K562 (cell line): ENCODE measurements at regions not wholly inside any gene's neighbourhood (a gene's known extent, or its start where the extent isn't known, plus 50 kb on each side); places are given as distances from the start of the nearest gene placed in this dataset.

Experiments
- ATAC-seq: fragments of 200-7000 bp; cut with Tn5 transposase; 3 replicates; pipeline ENCODE4 v1.9.1; 2020; ENCODE audit warnings: moderate library complexity
- BruUV-seq: library from RNA; stranded (reverse); fragments of 400-500 nt; replicated peaks from 2 replicates; lab custom pipeline; 2021; lab: Mats Ljungman, UMichigan
- CTCF ChIA-PET: fragments of 300-600 bp; formaldehyde crosslinking; extraction: SDS; loops from one replicate; lab custom pipeline; 2021; ENCODE audit warnings: low intra/inter-chr PET ratio; lab: Yijun Ruan, JAX
- POLR2A ChIA-PET: fragments of 300-600, 350-650 bp; sonication (Branson Sonifier 250); formaldehyde crosslinking; extraction: SDS; loops from one replicate; lab custom pipeline; 2021; ENCODE audit warnings: antibody characterized with exemption, inconsistent platforms; lab: Yijun Ruan, JAX
- DNase-seq, 4 experiments: peaks; one replicate each; pipeline versions ENCODE4 v3.0.0 to v3.0.0-alpha.2; 2011 to 2018; ENCODE audit warnings: low spot score in 3 of 4, mixed read lengths in 3 of 4; ENCODE audit errors: extremely low read depth in 1 of 4
- FAIRE-seq: peaks from 2 replicates; lab custom pipeline; 2011; peaks lifted over from hg19 to GRCh38; lab: Jason Lieb, UNC
- H2AFZ ChIP-seq: 2 replicates; pipeline ENCODE4 v1.6.0; 2011; ENCODE audit warnings: low read depth, low read length, control low read depth, inconsistent platforms
- H3K27ac ChIP-seq: fragments of 200-600 bp; 3 replicates; pipeline ENCODE4 v1.8.0; 2011; ENCODE audit warnings: low read depth, mild to moderate bottlenecking, control low read depth, inconsistent platforms, low read length, moderate library complexity, mixed read lengths; ENCODE audit errors: extremely low read depth
- H3K27me3 ChIP-seq, 2 experiments: fragments of 300-600 bp in 1 of 2; 2 replicates in 1 of 2; 3 replicates in 1 of 2; pipeline versions ENCODE4 v1.6.0 to v1.8.0; 2011; ENCODE audit warnings: inconsistent platforms in 2 of 2, low read length in 2 of 2, mild to moderate bottlenecking in 1 of 2, mixed read lengths in 1 of 2, moderate library complexity in 1 of 2; ENCODE audit not compliant: control insufficient read depth in 2 of 2, insufficient read depth in 2 of 2
- H3K36me3 ChIP-seq: fragments of 300-600 bp; 3 replicates; pipeline ENCODE4 v1.8.0; 2011; ENCODE audit warnings: mild to moderate bottlenecking, low read length, inconsistent platforms; ENCODE audit not compliant: control insufficient read depth, insufficient read depth
- H3K4me1 ChIP-seq, 2 experiments: fragments of 200-600 bp in 1 of 2; replicated peaks in 1 of 2; 2 replicates in 1 of 2; 3 replicates in 1 of 2; pipeline versions ENCODE4 v1.5.1 to v1.8.0; 2011; ENCODE audit warnings: inconsistent platforms in 2 of 2, low read length in 2 of 2, mild to moderate bottlenecking in 1 of 2, mixed read lengths in 1 of 2, moderate library complexity in 1 of 2; ENCODE audit not compliant: control insufficient read depth in 2 of 2, insufficient read depth in 2 of 2
- H3K4me2 ChIP-seq: 2 replicates; pipeline ENCODE4 v1.6.1; 2011; ENCODE audit warnings: low read length, control low read depth, inconsistent platforms, mixed read lengths; ENCODE audit not compliant: insufficient read depth
- H3K4me3 ChIP-seq: fragments of 200-600 bp; sonication (generic), shearing (Covaris generic); 2 replicates; pipeline ENCODE4 v1.5.1; 2016; ENCODE audit warnings: control low read depth, inconsistent platforms
- H3K79me2 ChIP-seq: fragments of 200-600 bp; 3 replicates; pipeline ENCODE4 v1.8.0; 2011; ENCODE audit warnings: low read length, inconsistent platforms; ENCODE audit not compliant: control insufficient read depth, insufficient read depth
- H3K9ac ChIP-seq, 2 experiments: 2 replicates each; pipeline versions ENCODE4 v1.6.0 to v1.6.1; 2011; ENCODE audit warnings: low read depth in 2 of 2, low read length in 2 of 2, control low read depth in 1 of 2, inconsistent platforms in 1 of 2, mild to moderate bottlenecking in 1 of 2, mixed read lengths in 1 of 2; ENCODE audit not compliant: insufficient read depth in 1 of 2
- H3K9me1 ChIP-seq: one replicate; pipeline ENCODE4 v1.6.0; 2011; ENCODE audit warnings: inconsistent platforms, mild to moderate bottlenecking, low read length, moderate library complexity; ENCODE audit not compliant: control insufficient read depth, insufficient read depth
- H3K9me3 ChIP-seq: replicated peaks from 2 replicates; pipeline ENCODE4 v1.5.1; 2011; ENCODE audit warnings: low read depth, low read length, inconsistent platforms; ENCODE audit not compliant: control insufficient read depth, insufficient read depth
- H4K20me1 ChIP-seq: replicated peaks from 2 replicates; pipeline ENCODE4 v1.6.1; 2011; ENCODE audit warnings: low read length, inconsistent platforms, mixed read lengths; ENCODE audit not compliant: control insufficient read depth, insufficient read depth
- AFF4 ChIP-seq: sonication (generic); formaldehyde crosslinking; IDR thresholded peaks from 2 replicates; pipeline ENCODE4 v1.8.0; 2023; ENCODE audit warnings: mild to moderate bottlenecking, missing genetic modification reagents
- ARNT ChIP-seq, 2 experiments: fragments of 450-650 bp; IDR thresholded peaks; 2 replicates each; pipeline ENCODE4 v1.6.1; 2016; ENCODE audit warnings: mild to moderate bottlenecking in 1 of 2
- CREM ChIP-seq: IDR thresholded peaks from 2 replicates; pipeline ENCODE4 v1.6.1; 2014; ENCODE audit warnings: antibody characterized with exemption, low read depth
- CXXC5 ChIP-seq: fragments of 250-450 bp; sonication (Bioruptor Pico); IDR thresholded peaks from 2 replicates; pipeline ENCODE4 v1.8.0; 2022; ENCODE audit warnings: inconsistent platforms, mild to moderate bottlenecking, moderate library complexity
- DMBX1 ChIP-seq: fragments of 250-450 bp; sonication (Bioruptor Pico); IDR thresholded peaks from 2 replicates; pipeline ENCODE4 v1.8.0; 2022; ENCODE audit warnings: inconsistent platforms, mild to moderate bottlenecking, moderate library complexity, borderline replicate concordance
- ID3 ChIP-seq, 2 experiments: fragments of 250-450 bp in 1 of 2; fragments of 450-650 bp in 1 of 2; sonication (Bioruptor Pico) in 1 of 2; IDR thresholded peaks; 2 replicates each; pipeline versions ENCODE4 v1.6.1 to v1.8.0; 2016 to 2021; ENCODE audit warnings: mild to moderate bottlenecking in 2 of 2, moderate library complexity in 2 of 2, missing compliant biosample characterization in 1 of 2, missing genetic modification characterization in 1 of 2
- ILF3 ChIP-seq: fragments of 450-650 bp; IDR thresholded peaks from 2 replicates; pipeline ENCODE4 v1.6.1; 2018; ENCODE audit warnings: antibody characterized with exemption, mild to moderate bottlenecking, moderate library complexity, borderline replicate concordance
- JUND ChIP-seq, 2 experiments: IDR thresholded peaks; 2 replicates in 1 of 2; 3 replicates in 1 of 2; pipeline ENCODE4 v1.6.1; 2011; ENCODE audit warnings: borderline replicate concordance in 2 of 2, low read depth in 2 of 2, low read length in 2 of 2, improper control_type of control experiment in 1 of 2, missing biosample characterization in 1 of 2, missing genetic modification characterization in 1 of 2, missing genetic modification reagents in 1 of 2
- MED1 ChIP-seq: sonication (generic); formaldehyde crosslinking; IDR thresholded peaks from 2 replicates; pipeline ENCODE4 v1.8.1; 2023; ENCODE audit warnings: missing genetic modification reagents, borderline replicate concordance
- MIER1 ChIP-seq: fragments of 450-650 bp; IDR thresholded peaks from 2 replicates; pipeline ENCODE4 v1.6.1; 2016; ENCODE audit warnings: antibody characterized with exemption, mild to moderate bottlenecking, low read depth
- MTA1 ChIP-seq: fragments of 450-650 bp; IDR thresholded peaks from 2 replicates; pipeline ENCODE4 v1.6.1; 2017; ENCODE audit warnings: borderline replicate concordance
- NFIX ChIP-seq: fragments of 250-450 bp; sonication (Bioruptor Pico); IDR thresholded peaks from 2 replicates; pipeline ENCODE4 v1.4.0; 2020; ENCODE audit warnings: low read depth, mild to moderate bottlenecking, moderate library complexity
- PATZ1 ChIP-seq: fragments of 250-450 bp; sonication (Bioruptor Pico); IDR thresholded peaks from 2 replicates; pipeline ENCODE4 v1.5.0; 2020; ENCODE audit warnings: mild to moderate bottlenecking, borderline replicate concordance
- SMARCA4 ChIP-seq: fragments of 450-650 bp; IDR thresholded peaks from 2 replicates; pipeline ENCODE4 v1.6.1; 2016
- SRSF3 ChIP-seq: fragments of 200-400 bp; formaldehyde crosslinking; IDR thresholded peaks from 2 replicates; pipeline ENCODE4 v1.6.1; 2016; ENCODE audit warnings: mild to moderate bottlenecking, low read length, moderate library complexity; ENCODE audit not compliant: insufficient read depth
- TEAD1 ChIP-seq, 2 experiments: fragments of 450-650 bp in 1 of 2; sonication (generic) in 1 of 2; formaldehyde crosslinking; IDR thresholded peaks; 2 replicates each; pipeline versions ENCODE4 v1.4.0 to v1.8.0; 2020 to 2022; ENCODE audit warnings: mild to moderate bottlenecking in 2 of 2, missing genetic modification reagents in 1 of 2
- WGBS: fragments of 100-300 bp; shearing (Covaris generic); methylation state at CpG from one replicate; pipeline ENCODE4 v1.1.6; 2016; ENCODE audit warnings: low coverage, mixed read lengths; ENCODE audit not compliant: insufficient coverage; ENCODE audit errors: missing lambda C conversion rate; 5-methylcytosine and 5-hydroxymethylcytosine counted together
- in situ Hi-C: fragments of 300-500 bp; cut with MboI; formaldehyde crosslinking; loops from 4 replicates; pipeline ENCODE4 v1.15.0; 2018; ENCODE audit warnings: inconsistent platforms, mixed read lengths
- intact Hi-C: fragments of 100-400 bp; cut with micrococcal nuclease; formaldehyde crosslinking; loops from 2 replicates; pipeline ENCODE4 v1.14.2; 2022

GRCh38 chr18:32566960-32567359 is 96.3 kb upstream of the GAREM1 start:
- Histone ChIP-seq H3K4me2 (no peak overlapping the region), H3K79me2 (no peaks in the 10 kb centered on the region), H3K27ac (no peak overlapping the region), H3K4me3 (no peak overlapping the region), H3K9ac (no peak overlapping the region), H3K4me1 (no peaks in the 10 kb centered on the region), H3K36me3 (no peaks in the 10 kb centered on the region), H2AFZ (no peak overlapping the region), H4K20me1 (no peaks in the 10 kb centered on the region), H3K9me1 (no peaks in the 10 kb centered on the region), H3K27me3 (no peaks in the 10 kb centered on the region), H3K9me3 (no peaks in the 10 kb centered on the region)
- CTCF ChIA-PET, result no interaction called here
- FAIRE-seq, result no peak
- BruUV-seq, result no TSS peak
- no peak for ATAC-seq
- POLR2A ChIA-PET, result interaction anchor here (0.7 kb wide), 1 partner anchor 14 kb away, joined by 3 read pairs; no protein-coding TSS in a partner anchor
- intact Hi-C loops, result no loop called here
- 0% methylated on average over 3 of the region's 3 CpGs for WGBS
- DNase-seq, result no peak
- TF ChIP-seq MED1 (CRISPR knock-in tag) (no peak), CREM (no peak), JUND (IDR thresholded peaks at IDR 0.05; ENCODE audit: borderline replicate concordance, low read depth, low read length) (no peak), JUND (tag; IDR thresholded peaks at IDR 0.05; ENCODE audit: borderline replicate concordance, low read depth, low read length) (no peak), SMARCA4 (no peak), NFIX (CRISPR knock-in tag) (no peak), ID3 (CRISPR knock-in tag; IDR thresholded peaks at IDR 0.05) (no peak), ID3 (tag; IDR thresholded peaks at IDR 0.05) (no peak), MIER1 (no peak), MTA1 (no peak), TEAD1 (CRISPR knock-in tag; IDR thresholded peaks at IDR 0.05) (no peak), SRSF3 (no peak), AFF4 (CRISPR knock-in tag) (no peak), CXXC5 (no peak), ARNT (IDR thresholded peaks at IDR 0.05) (no peak), ILF3 (no peak), DMBX1 (CRISPR knock-in tag) (no peak), PATZ1 (CRISPR knock-in tag) (no peak)
- in situ Hi-C loops, result no loop called here
